GM10248 (cell line): ENCODE measurements at regions not wholly inside any gene's neighbourhood (a gene's known extent, or its start where the extent isn't known, plus 50 kb on each side); places are given as distances from the start of the nearest gene placed in this dataset.

Experiments
- CTCF ChIA-PET: fragments of 300-600 bp; sonication (Branson Sonifier 250); formaldehyde crosslinking; extraction: SDS; loops from one replicate; lab custom pipeline; 2021; ENCODE audit warnings: antibody characterized with exemption; lab: Yijun Ruan, JAX
- POLR2A ChIA-PET: fragments of 350-650 bp; sonication (Branson Sonifier 250); formaldehyde crosslinking; extraction: SDS; loops from one replicate; lab custom pipeline; 2020; ENCODE audit warnings: antibody characterized with exemption; lab: Yijun Ruan, JAX
- DNase-seq: peaks from one replicate; pipeline ENCODE4 v3.0.0; 2012; ENCODE audit errors: extremely low spot score
- CTCF ChIP-seq: IDR thresholded peaks from 2 replicates; pipeline ENCODE4 v1.5.1; 2012; ENCODE audit warnings: mild to moderate bottlenecking, low read depth; ENCODE audit errors: extremely low read depth, missing control alignments, control extremely low read depth

GRCh38 chr11:106327637-106328036 is 250.2 kb downstream of the AASDHPPT start:
- TF ChIP-seq CTCF, result no peak
- no peak for DNase-seq
- POLR2A ChIA-PET, result no interaction called here
- CTCF ChIA-PET, result no interaction called here

GRCh38 chr11:106329273-106330018 is 252.0 kb downstream of the AASDHPPT start:
- POLR2A ChIA-PET, result no interaction called here
- CTCF ChIA-PET, result interaction anchor here (0.7 kb wide), 1 partner anchor 13 kb away, joined by 3 read pairs; no protein-coding TSS in a partner anchor
- no peak for DNase-seq
- no peak for TF ChIP-seq CTCF

- POLR2A ChIA-PET, result no interaction called here
- TF ChIP-seq CTCF, result no peak
- no peak for DNase-seq
- CTCF ChIA-PET, result interaction anchor here (1.0 kb wide), 1 partner anchor 11 kb away, joined by 3 read pairs; no protein-coding TSS in a partner anchor
These were observed 253.7 kb downstream of the AASDHPPT start for GRCh38 chr11:106331176-106331575.

GRCh38 chr11:106333678-106334077 is 256.2 kb downstream of the AASDHPPT start:
- DNase-seq, result no peak
- TF ChIP-seq CTCF, result no peak
- ChIA-PET POLR2A (no interaction called here), CTCF (interaction anchor here (1.5 kb wide), 1 partner anchor 14 kb away, joined by 4 read pairs; no protein-coding TSS in a partner anchor)

GRCh38 chr11:106344394-106344793 is 266.9 kb downstream of the AASDHPPT start:
- ChIA-PET CTCF (interaction anchor here (0.6 kb wide), 1 partner anchor 69 kb away, joined by 3 read pairs; no protein-coding TSS in a partner anchor), POLR2A (no interaction called here)
- no peak for TF ChIP-seq CTCF
- no peak for DNase-seq

GRCh38 chr11:106344966-106345365 is 267.5 kb downstream of the AASDHPPT start:
- no peak for TF ChIP-seq CTCF
- POLR2A ChIA-PET, result no interaction called here
- CTCF ChIA-PET, result no interaction called here
- DNase-seq, result no peak
